NCI-H146 treated with DMSO at 0.1 percent for 48 hours (cell line): ENCODE measurements at regions not wholly inside any gene's neighbourhood (a gene's known extent, or its start where the extent isn't known, plus 50 kb on each side); places are given as distances from the start of the nearest gene placed in this dataset.

Source experiments
- DNase-seq: peaks from one replicate; lab custom pipeline; 2025; ENCODE audit not compliant: unreplicated experiment; lab: John Stamatoyannopoulos, UW

DNA sequence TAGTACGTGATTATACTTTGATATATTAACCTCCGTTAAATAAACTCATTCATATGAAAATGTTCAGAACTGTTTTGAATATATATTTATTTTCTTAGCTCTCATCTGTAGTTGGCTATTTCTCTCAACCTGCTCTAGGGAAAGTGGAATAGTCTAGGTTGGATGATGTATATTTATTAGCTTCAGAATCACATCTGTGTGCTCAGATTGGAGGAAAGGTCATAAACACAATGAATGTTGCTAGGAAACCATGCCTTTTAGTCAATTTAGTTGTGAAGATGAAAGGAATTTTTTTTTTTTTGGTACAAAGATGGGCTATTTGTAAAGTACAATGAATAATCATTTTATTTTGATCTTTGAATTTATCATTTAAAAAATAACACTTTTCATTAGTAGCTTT lies 439.1 kb downstream of the FOXG1 start:
- DNase-seq = no peak

DNA sequence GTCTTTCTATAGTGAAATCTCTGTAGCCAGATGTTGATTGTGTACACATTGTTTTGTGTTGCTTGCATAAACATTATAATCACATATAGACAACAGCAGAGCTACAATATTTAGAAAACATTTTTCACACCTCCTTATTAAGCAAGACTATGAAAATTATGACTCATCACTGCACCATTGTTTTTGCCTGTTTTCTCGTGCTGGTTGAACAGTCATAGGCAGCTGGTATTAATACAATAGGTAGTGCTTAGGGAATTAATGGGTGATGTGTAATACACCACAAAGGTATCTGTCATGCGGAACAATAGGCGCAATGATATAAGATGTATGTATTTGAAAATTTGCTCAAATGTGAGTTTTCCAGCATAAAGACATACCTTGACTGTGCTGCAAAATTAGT lies 449.3 kb downstream of the FOXG1 start:
- DNase-seq = peak; percentile 93

DNA sequence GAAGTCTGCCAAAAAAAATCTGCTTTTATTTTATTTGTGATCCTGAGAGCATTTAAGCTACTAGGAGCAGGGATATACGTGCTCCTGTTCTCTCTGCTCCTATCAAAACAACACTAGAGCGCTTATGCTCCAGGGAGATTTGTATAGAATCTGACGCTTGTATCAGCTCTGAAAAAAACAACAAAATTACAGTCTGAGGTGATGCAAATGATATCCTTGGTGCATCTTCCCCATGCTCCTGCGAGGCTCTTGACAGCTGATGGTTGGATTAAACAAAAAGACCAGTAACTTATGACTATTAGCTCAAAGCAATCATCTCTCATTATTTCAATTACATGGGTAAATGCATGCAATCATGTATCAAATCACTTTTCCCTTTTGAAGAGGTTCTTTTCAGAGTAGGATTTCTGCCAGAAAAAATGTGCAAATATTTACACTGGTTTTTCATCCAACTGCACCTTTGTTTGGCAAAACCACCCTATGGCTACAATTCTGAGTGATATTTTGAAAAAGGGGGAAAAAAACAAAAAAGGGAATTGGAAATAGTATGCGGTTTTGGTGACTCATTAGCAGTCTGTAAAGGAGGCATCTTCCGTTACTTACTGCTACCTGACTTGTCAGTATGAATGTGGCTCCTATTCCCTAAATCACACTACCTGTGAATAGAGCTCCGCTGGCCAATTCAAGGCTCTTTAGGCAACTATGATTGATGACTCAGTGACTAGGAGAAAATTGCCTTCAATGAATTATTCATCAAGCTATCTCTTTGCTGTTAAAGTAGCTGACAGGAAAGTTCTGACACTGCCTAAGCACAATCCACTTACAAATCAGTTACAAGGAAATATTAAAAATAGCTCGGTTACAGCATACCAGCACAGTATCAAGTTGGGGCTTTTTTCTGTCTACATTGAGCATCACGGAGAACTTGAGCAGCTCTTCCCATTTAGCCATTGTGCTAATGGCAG lies 450.0 kb downstream of the FOXG1 start:
- DNase-seq = peak; percentile 99

DNA sequence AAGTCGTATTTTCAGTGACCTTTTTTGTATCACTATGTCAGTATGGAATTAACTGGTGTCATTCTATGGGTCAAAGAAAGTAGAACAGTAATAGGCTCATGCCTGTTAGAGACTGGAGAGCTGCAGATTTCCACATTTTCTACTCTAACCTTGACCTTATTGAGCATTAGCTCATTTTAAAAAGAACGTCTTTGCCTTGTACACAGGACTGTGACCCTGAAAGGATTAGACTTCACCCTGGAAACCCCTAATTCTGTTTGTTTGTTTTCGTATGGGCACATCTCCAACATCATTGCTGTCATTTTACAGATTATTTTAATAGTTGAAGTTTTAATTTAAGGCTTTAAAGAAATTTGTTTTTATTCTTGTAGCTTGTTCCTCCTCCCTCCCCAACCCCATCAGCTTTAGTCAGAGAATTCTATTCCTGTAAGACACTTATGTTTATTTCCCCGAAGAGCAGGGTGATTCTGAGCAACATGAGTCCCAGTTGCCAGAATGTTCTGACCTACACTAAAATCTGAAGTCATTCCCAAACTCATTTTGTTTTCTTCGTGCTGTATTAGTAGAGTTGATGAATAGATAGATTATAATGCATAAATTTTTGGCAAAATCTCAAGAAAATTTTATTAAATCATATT lies 451.3 kb downstream of the FOXG1 start:
- DNase-seq = peak; percentile 39

DNA sequence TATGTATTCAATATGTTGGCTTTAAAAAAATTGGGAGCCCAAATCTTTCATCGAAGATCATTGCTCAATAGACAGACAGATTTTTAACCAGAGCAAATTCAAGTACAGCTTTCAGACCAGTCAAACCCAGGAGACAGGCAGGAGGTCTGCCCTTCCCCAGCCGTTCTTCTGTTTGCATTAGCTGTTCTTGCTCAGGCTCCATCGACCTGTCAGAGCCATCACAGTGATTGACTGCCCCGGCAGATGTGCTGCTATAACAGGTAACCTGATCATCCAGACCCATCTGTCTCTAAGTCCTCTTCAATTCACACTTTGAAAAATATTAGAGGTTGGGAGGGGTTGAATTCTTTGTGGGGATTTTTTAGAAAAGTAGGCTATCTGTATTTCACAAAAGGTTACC lies 453.5 kb downstream of the FOXG1 start:
- DNase-seq = peak; percentile 94

DNA sequence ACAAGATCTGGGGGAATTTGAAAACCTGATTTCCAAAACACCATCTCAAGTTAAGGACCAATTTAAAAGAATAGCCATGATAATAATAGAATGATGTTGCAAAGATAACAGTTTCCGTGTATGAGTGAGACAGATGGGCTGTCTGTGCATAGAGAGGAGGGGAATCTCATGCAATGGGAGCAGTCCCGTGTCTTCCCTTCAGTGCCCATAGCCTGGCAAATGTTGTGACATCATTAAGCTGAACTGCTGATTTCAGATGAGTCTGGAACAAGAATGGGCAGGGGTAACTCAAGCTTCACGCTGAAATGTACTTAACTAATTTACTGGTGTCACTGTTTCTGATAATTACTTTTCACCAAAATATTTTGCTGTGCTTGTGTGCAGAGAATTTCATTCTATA lies 454.0 kb downstream of the FOXG1 start:
- DNase-seq = peak; percentile 94

DNA sequence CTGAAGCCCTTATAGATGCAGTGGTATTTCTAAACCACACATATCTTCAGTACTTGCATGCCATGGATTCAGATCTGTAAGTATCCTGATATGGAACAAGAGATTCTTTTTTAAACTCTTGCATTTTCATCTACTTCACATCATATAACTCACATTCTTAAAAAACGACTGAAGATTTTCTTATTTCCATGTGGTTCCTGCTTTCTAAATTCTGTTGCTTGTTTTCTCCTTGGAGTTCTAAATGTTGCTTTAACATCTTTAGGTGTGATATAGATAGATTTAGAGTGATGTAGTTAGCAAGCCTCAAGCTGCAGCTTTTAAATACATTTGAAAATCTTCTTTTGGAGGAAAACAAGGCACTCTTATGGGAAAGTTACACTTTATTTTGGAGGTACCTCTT lies 455.4 kb downstream of the FOXG1 start:
- peak; percentile 30 for DNase-seq

DNA sequence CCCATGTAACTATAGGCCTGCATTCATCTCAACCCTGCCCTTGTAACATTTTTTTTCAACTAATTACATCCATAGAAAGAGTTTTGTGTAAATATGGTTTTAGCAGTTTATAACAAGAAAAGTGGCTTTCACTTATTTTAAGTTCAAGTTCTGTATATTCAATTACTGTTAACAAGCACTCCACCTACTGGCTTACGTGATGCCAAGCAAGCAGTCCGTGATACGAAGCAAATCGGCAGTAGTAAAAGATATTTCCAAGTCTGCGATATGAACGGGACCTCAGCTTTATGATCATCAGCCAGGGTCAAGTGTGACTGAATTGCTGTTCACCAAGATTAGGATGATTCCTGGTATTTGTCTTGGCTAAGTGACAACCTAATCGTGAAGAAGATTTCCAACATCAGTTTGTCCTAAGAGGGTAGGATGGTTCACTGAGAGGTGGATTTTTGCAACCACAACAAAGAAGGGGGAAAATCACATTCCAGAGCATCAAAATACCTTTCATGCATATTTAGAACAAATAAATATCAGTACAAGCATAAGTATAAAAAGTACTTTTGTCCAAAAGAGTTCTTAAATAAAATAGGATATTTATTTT lies 456.2 kb downstream of the FOXG1 start:
- DNase-seq = peak; percentile 90

DNA sequence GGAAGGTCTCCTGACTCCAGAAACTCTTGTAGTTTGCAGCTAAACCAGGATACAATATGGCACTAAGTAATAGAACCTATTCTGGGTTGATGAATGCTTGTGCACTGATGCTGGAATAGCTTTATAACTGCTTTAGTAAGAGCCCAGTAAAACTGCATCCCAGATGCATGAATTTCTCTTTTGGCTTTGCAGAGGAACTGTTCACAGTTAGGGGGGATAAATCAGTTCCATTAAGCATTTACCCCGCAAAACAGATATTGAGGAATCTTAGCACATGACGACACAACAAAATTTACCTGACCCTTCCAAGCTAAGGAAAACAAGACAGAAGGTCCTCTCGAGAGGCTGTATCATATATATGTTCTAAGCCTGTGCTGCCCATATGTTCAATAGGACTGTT lies 457.4 kb downstream of the FOXG1 start:
- DNase-seq = peak; percentile 65

DNA sequence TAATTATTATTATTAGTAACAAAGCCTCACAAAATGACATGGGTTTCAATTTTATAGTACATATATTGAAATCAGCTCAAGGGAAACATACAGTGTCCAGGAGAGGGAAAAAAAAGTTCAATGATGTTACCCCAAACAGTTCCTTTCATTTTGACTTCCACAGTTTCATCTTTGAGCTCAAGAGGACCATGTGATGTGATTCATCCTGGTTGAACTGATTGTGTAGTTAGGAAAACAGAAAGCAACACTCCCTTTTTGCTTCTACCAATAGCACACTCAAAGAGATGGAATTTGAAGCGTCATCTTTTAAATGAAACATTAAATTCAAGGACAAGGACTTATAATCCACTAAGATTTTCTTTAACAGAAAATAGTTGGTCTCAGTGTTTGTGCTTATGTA lies 461.0 kb downstream of the FOXG1 start:
- DNase-seq = no peak

DNA sequence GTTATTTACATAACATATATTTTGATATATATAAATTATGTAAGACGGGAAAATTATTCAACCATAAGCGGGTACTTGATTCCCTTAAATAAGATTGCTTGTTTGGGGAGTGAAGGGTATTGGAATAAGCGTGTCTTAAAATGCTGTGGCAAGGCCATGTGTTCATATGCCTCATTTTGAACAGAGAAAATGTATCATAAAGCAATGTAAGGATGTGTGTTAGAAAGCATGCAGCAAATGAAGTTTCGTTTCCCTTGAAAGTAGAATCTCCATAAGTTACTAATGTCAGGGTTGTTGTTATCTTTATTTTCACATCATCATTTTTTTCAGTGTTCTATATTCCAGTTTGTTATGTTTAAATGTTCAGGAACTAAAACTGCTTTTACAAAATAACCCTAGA lies 465.6 kb downstream of the FOXG1 start:
- DNase-seq = no peak

DNA sequence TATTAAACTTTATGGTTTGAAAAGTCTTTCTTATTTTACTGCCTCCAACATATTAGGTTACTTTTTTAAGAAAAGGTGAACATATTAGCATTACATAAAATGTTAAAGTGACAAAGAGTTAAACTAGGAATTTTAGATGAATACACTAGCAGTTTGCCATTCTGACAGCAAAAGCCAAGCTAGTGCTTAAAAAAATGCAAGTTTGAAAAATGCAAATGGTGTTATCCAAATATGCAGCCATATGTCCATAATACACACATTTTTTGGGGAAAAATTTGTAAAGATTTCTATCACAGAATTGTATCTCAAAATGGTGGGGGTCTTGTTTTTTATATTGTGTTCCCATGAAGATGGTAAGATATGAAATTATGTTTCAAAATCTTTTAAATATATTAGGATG lies 466.1 kb downstream of the FOXG1 start:
- DNase-seq = no peak

DNA sequence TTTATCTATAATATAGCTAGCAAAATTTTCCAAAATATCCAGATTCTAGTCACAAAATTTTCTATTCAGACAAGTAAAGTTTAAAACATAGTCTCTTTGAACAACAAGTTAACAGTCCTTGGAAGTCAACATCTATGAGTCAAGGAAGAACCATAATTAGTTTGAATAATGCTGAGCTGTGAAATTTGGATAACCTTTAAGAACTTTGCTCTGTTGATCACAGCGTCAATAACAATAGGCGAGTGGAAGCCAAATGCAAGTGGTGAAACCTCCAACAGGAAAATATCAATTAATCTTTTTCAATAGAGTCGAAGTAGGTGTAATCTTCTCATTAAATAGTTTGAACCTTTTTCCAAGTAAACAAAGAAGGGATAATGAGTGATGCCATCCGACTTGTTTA lies 466.6 kb downstream of the FOXG1 start:
- DNase-seq = no peak

DNA sequence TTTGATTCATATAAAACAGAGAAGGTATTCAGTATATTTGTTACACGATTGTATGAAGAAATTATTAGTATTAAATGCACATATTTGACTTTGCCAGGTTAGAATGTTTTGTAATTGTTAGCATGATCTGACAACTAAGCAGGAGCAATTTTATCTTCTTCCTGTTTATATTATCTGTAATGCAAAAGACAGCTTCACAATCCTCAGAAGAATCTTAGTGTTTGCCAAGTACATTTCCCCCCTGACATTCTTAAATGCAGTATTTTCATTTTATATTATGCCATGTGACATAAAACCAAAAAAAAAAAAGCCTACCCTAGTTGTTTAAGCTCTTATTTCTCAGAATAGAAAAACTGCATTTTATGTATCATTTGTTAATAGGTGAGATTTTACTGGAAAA lies 469.4 kb downstream of the FOXG1 start:
- DNase-seq = no peak

DNA sequence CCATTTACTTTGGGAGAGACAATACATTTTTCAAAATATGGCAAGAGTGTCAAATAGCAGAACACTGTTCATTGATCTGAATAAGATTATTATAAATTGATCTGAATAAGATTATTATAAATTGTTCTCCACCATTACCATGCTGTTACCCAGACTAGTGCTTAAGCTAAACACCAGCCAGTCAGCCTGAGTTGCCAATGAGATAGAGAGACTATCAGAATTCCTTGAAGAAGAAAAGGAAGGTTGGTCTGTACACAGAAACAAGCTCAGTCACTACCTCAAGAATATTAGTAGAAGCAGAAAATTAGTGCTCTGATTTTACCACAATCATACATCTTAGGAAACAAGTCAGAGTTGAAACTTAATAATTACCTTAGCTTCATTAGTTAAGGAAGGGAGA lies 469.8 kb downstream of the FOXG1 start:
- no peak for DNase-seq

DNA sequence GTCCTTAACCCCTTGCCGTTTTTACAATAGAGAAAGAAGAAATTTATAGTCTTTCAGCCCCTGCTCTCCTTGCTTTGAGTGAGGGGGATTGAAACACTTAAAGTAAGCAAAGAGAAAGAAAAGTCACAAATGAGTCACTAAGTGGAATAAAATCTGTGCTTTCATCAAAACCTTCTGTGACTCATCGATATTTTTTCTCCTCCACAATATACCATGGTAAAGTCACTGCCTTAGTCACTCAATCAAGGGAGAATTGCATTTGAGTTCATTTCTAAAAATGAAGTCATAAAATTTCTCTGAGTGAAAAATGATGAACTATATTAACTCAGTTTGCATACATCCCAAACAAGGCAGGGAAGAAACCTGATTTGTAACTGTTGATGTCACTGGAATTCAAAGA lies 470.3 kb downstream of the FOXG1 start:
- DNase-seq = no peak

DNA sequence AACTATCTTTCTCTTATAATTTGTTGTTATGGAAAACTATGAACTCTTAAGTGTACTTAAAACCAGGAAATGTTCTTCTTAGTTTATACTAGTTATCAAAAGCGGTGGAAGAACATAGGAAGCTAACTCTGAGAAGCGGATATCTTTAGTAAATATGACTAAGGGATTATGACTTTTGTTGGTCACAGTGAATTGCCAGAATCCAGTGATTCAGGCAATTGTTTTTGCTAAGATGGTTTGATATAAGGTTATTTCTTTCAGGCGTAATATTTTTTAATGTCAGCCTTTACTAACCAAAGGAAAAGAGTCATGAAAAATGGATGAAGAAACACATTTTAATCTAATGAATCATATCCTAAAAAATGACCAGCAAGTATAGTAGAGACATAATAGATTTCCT lies 473.5 kb downstream of the FOXG1 start:
- no peak for DNase-seq

DNA sequence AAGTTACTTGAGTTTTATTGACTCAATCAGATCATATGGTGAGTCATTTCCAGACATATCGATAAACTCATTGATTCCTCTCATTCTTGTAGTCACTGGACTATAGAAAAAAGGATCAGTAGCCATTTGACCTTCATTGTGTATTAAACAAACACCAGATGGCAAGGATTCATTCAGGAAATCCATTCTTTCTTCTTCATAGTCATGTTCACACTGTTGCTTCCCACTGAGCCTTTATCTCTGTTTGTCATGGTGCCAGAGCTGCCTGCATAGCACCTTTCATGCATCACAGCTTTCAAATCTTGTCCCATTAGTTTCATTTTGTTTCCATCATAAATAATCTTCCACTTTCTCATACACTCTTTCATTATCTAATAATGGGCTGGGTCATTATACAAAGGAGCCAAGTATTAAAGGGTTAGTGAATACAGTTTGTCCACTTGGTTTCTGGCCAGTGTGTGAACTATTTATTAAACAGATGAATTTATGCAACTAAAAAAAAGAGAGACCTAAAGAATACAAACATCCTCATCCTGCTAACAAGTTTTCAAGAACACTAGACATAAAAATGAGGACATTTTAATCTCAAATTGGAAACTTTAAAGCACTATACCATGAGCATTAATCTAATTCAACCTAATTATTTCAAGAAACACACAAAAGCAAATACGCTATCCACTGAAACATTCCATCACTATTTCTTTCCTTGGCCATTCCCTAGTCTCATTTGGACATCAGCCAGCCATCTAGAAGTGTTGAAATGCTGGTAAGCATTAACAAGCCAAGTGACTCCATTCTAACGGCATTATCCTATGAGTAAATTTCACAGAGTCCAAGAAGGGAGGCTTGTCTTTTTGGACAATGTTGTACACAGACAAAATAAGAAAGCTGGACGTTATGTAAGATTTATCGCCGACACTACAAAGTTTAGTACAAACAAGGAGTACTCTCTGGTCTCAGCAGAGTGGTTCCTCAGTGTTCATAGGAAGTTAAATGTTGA lies 476.5 kb downstream of the FOXG1 start:
- peak; percentile 98 for DNase-seq

DNA sequence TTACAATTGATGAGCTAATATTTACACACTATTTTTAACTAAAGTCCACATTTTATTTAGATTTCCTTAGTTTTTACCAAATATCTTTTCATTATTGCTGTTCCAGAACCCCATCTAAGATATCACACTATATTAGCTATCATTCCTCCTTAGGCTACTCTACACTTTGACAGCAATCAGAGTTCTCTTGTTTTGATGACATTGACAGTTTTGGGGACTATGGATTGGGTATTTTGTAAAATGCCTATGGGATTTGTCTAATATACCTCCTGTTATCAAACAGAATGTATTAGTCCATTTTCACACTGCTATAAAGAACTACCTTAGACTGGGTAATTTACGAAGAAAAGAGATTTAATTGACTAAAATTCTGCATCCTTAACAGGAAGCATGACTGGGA lies 489.1 kb downstream of the FOXG1 start:
- no peak for DNase-seq

DNA sequence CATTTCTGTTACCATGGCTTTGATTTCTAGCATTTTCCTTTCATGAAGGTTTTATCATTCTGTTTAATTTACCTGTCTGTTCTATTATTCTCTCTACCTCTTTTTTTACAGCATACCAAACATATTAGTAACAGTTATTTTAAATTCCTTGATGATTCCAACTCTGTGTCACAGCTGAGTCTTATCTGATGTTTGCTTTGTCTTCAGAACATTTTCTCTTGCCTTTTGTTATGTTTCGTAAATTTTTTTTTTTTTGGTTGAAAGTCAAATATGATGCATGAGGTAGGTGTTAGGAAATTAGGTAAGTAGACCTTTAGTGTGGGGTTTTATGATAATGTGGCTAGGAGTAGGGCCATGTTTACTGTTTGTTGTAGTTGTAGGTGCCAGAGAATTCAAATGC lies 496.4 kb downstream of the FOXG1 start:
- no peak for DNase-seq

DNA sequence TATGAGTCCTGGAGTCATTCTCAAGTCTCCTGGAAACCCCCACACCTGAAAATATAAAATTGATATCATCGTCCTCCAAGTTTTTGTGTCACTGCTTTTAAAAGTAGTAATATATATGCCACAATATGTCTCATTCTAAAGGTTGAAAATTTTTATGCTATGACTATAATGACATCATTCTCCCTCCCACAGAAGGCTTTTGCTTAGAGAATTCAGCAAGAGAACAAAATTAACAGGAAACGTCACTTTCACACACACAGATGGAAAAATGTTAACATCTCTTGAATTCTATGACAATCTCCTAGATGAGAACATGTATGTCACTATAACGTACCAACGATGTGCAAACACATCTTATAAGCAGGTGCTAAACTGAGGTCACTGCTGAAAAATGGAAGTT lies 498.3 kb downstream of the FOXG1 start:
- DNase-seq = no peak
